Activated naive CD4-positive, alpha-beta T cell treated with anti-CD3 and anti-CD28 coated beads, Interleukin-2, amount 10 ng/mL, durations not matched to agents 7 days and 5 days (primary cell): ENCODE measurements at regions not wholly inside any gene's neighbourhood (a gene's known extent, or its start where the extent isn't known, plus 50 kb on each side); places are given as distances from the start of the nearest gene placed in this dataset.
"Not testable (repeated sequence)": the region's sequence is repeated elsewhere in the genome, so short reads cannot be mapped to it uniquely, and the experiment has no call there.

Experiments used
- CTCF ChIA-PET: fragments of 350-600 bp; sonication (Branson Sonifier 250); formaldehyde crosslinking; loops from one replicate; lab custom pipeline; 2021; ENCODE audit warnings: antibody characterized with exemption; lab: Charles Lee
- DNase-seq: peaks from one replicate; pipeline ENCODE4 v3.0.0-alpha.2; 2020
- H3K27ac Mint-ChIP-seq: one replicate; pipeline ENCODE4 v1.8.0; 2021; ENCODE audit warnings: mild to moderate bottlenecking, moderate library complexity, mixed read lengths
- H3K27me3 Mint-ChIP-seq: one replicate; pipeline ENCODE4 v1.8.0; 2021; ENCODE audit warnings: mild to moderate bottlenecking, mixed read lengths
- H3K36me3 Mint-ChIP-seq: one replicate; pipeline ENCODE4 v1.8.0; 2021; ENCODE audit warnings: mixed read lengths
- H3K4me1 Mint-ChIP-seq: one replicate; pipeline ENCODE4 v1.8.0; 2021; ENCODE audit warnings: mixed read lengths
- H3K4me3 Mint-ChIP-seq: one replicate; pipeline ENCODE4 v1.8.0; 2021; ENCODE audit warnings: mild to moderate bottlenecking, moderate library complexity, mixed read lengths
- H3K9me3 Mint-ChIP-seq: one replicate; pipeline ENCODE4 v1.8.0; 2021; ENCODE audit warnings: mixed read lengths

DNA sequence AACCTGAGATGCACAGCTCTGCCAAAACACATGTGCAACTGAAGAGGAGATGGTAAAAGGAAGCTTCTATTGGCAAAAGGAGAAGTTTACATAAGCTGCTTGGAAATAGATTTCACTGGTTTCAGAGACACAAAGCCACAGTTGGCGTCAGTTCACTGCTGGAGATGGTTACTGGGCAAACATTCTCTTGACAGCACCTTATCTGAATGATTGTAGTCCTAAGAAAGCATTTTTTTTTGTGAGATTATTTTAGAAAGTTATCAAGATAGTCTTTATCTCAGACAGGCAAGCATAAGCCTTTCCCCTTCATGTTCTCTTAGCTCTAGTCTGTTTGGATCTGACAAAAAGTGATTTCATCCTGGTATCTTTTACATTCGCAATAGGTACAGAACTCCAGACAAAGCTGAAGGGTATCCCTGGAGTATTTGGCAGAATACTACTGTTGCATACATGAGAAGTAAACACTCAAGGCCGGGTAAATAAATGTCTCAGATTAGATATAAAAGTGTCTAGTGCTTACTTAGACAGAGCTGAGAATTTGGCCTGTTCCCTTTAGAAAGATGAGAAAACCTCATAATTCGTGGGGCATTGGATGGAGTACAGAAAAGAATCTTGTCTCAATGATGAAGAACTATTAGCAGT is 1668.0 kb upstream of the NUDT12 start:
- no peak for DNase-seq
- Mint-ChIP-seq H3K4me1 (no peaks in the 10 kb centered on the region), H3K27ac (no peak overlapping the region), H3K4me3 (no peak overlapping the region), H3K9me3 (no peaks in the 10 kb centered on the region), H3K27me3 (no peaks in the 10 kb centered on the region), H3K36me3 (no peaks in the 10 kb centered on the region)
- CTCF ChIA-PET: interaction anchor here (0.6 kb wide), 1 partner anchor 12 kb away, joined by 3 read pairs; no protein-coding TSS in a partner anchor

DNA sequence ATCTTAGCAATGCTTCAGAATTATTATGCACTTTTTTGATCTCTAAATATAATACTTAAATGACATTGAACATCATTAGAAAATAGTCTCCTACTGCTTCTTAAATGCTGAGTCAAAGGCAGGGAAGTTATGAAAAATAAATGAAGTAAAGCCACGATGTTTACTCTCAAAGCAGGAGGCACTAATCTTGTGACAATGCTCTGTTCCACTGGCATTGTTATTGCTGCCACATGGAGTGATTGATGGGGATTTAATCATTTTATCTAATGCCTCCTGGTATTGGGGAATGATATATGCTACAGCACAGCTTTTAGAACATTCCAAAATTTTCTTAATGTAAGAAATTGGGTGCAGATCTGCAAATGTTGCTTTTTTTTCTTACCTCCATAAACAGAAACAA is 1655.4 kb upstream of the NUDT12 start:
- no peak overlapping the region for H3K4me3 Mint-ChIP-seq
- CTCF ChIA-PET: no interaction called here
- no peak overlapping the region for H3K27ac Mint-ChIP-seq
- DNase-seq: no peak
- no peaks in the 10 kb centered on the region for H3K4me1 Mint-ChIP-seq
- no peaks in the 10 kb centered on the region for H3K27me3 Mint-ChIP-seq
- no peaks in the 10 kb centered on the region for H3K36me3 Mint-ChIP-seq
- H3K9me3 Mint-ChIP-seq: peaks cover 16% of the 10 kb centered on the region

- Mint-ChIP-seq H3K27me3 (no peaks in the 10 kb centered on the region), H3K27ac (no peak overlapping the region), H3K4me1 (no peaks in the 10 kb centered on the region), H3K9me3 (peaks cover 14% of the 10 kb centered on the region), H3K36me3 (no peaks in the 10 kb centered on the region), H3K4me3 (no peak overlapping the region)
- CTCF ChIA-PET: no interaction called here
- no peak for DNase-seq
Measured at GRCh38 chr5:105213078-105213477, 1650.5 kb upstream of the NUDT12 start.

DNA sequence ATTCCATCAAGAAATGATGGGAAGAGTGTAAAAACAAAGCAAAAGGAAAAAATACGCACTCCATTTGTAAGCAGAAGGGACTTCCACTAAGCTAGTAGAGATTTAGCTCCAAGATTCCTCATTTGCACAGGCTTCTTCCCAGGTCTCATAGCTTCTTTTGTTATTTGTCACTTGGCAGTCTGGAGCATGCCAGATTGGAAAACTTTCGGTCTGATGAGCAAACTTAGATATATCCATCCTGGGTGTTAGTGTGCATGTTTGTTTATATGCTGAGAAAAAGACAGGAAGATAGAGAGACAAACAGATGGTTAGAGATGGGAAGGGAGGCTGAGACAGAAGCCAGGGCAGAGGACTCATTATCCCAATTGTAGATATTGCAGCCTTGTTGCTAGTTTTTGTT is 1644.5 kb upstream of the NUDT12 start:
- no peaks in the 10 kb centered on the region for H3K36me3 Mint-ChIP-seq
- CTCF ChIA-PET: no interaction called here
- no peaks in the 10 kb centered on the region for H3K27me3 Mint-ChIP-seq

DNA sequence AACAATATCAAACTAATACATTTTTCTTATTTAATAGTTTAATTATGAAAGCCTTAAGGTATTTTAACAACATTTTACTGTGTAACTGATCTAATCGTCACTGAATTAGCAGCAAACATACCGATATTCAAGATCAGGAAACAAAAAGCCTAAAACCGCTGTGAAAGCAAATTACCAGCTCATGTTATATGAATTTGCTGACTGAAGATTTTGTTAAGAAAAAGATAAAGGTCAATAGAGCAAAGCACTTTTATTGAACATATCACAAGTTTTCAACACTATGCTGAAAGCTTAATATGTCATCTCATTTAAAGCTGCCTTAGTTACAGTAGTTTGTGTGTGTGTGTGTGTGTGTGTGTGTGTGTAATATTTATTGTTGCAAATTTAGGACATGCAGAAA is 1634.9 kb upstream of the NUDT12 start:
- no peak for DNase-seq
- no peaks in the 10 kb centered on the region for H3K36me3 Mint-ChIP-seq
- CTCF ChIA-PET: no interaction called here
- peaks cover 17% of the 10 kb centered on the region for H3K9me3 Mint-ChIP-seq
- no peak overlapping the region for H3K27ac Mint-ChIP-seq
- H3K4me1 Mint-ChIP-seq: no peaks in the 10 kb centered on the region
- H3K4me3 Mint-ChIP-seq: no peak overlapping the region
- H3K27me3 Mint-ChIP-seq: no peaks in the 10 kb centered on the region

More for the DNA sequence above, 1644.5 kb upstream of the NUDT12 start:
- DNase-seq: no peak
- H3K27ac Mint-ChIP-seq: no peak overlapping the region
- H3K4me3 Mint-ChIP-seq: no peak overlapping the region
- peaks cover 6% of the 10 kb centered on the region for H3K9me3 Mint-ChIP-seq
- no peaks in the 10 kb centered on the region for H3K4me1 Mint-ChIP-seq

DNA sequence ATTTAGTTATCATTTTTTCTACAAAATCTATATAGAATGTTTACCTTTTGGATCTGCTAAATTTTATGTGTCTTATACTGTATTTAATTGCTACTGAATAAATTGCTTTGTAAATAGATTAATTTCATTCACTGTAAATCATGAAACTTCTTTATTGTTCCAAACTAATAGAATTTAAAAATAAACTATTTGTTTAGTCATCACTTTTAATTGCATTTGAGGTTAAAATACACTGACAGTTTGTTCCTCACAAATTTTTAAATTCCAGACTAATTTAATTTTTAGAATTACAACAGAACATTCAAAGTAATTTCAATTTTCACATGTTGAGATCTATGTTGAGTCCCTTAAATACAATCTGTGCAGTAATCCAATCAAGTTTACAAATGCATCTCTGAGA is 1633.2 kb upstream of the NUDT12 start:
- Mint-ChIP-seq H3K4me1 (no peaks in the 10 kb centered on the region), H3K9me3 (peaks cover 7% of the 10 kb centered on the region), H3K27me3 (no peaks in the 10 kb centered on the region), H3K4me3 (no peak overlapping the region), H3K27ac (no peak overlapping the region), H3K36me3 (no peaks in the 10 kb centered on the region)
- DNase-seq: no peak
- CTCF ChIA-PET: no interaction called here

- no peak for DNase-seq
- H3K36me3 Mint-ChIP-seq: no peaks in the 10 kb centered on the region
- H3K27ac Mint-ChIP-seq: no peak overlapping the region
- no peaks in the 10 kb centered on the region for H3K27me3 Mint-ChIP-seq
- CTCF ChIA-PET: no interaction called here
- H3K9me3 Mint-ChIP-seq: peaks cover 6% of the 10 kb centered on the region
- no peaks in the 10 kb centered on the region for H3K4me1 Mint-ChIP-seq
- H3K4me3 Mint-ChIP-seq: no peak overlapping the region
Measured at GRCh38 chr5:105172918-105173317, 1610.3 kb upstream of the NUDT12 start.

DNA sequence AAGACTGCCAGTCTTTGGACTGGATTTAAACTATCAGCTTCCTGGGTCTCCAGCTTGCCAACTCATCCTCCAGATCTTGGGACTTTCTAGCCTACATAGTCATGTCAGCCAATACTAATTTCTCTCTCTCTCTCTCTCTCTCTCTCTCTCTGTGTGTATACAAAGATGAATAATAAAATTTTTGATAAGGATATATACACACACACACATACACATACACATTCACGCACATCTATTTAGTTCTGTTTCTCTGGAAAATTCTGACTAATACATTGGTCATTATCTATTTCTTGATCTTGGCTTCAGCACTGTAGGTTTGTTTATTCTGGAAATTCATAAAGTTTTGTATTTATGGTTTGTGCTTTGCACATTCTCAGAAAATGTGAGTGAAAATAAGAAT is 1606.2 kb upstream of the NUDT12 start:
- Mint-ChIP-seq H3K9me3 (peaks cover 10% of the 10 kb centered on the region), H3K4me3 (no peak overlapping the region), H3K27ac (no peak overlapping the region), H3K36me3 (no peaks in the 10 kb centered on the region), H3K27me3 (no peaks in the 10 kb centered on the region), H3K4me1 (no peaks in the 10 kb centered on the region)
- CTCF ChIA-PET: no interaction called here
- no peak for DNase-seq

DNA sequence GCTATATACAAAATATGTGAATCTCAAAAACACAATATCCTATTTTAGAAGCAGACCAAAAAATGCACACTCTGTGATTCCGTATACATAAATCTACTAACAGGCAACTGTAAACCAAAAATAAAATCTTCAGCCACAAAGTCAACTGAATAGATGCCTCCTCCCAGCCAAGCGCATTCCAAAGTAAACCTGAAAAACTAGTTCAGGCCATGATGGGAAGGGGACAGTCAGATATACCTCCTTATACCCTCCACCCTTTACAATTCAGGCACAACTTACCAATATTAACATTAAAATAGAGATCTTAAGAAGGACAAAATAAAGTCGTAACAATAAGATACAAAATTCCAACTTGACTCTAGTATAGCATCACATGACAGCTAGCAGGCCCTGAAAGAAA is 1604.5 kb upstream of the NUDT12 start:
- Mint-ChIP-seq H3K9me3 (peaks cover 17% of the 10 kb centered on the region), H3K36me3 (no peaks in the 10 kb centered on the region), H3K27me3 (no peaks in the 10 kb centered on the region), H3K4me3 (no peak overlapping the region), H3K27ac (no peak overlapping the region), H3K4me1 (no peaks in the 10 kb centered on the region)
- CTCF ChIA-PET: no interaction called here
- no peak for DNase-seq

DNA sequence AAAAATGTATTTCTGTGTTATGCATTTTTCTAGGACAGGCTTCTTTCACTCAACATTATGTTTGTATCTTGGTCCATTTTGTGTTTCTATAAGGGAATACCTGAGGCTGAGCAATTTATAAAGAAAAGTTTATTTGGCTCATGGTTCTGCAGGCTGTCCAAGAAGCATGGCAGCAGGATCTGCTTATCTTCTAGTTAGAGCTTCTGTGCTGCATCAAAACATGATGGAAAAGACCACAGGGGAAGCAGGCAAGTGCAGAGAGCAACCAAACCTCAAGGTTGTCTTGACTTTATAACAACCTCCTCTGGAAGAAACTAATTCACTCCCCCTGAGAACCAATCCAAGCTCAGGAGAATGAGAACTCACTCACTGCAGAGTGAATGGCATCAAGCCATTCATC is 1601.0 kb upstream of the NUDT12 start:
- CTCF ChIA-PET: no interaction called here
- Mint-ChIP-seq H3K9me3 (peaks cover 23% of the 10 kb centered on the region), H3K27me3 (no peaks in the 10 kb centered on the region), H3K36me3 (no peaks in the 10 kb centered on the region), H3K4me1 (no peaks in the 10 kb centered on the region), H3K27ac (no peak overlapping the region), H3K4me3 (no peak overlapping the region)
- DNase-seq: no peak

DNA sequence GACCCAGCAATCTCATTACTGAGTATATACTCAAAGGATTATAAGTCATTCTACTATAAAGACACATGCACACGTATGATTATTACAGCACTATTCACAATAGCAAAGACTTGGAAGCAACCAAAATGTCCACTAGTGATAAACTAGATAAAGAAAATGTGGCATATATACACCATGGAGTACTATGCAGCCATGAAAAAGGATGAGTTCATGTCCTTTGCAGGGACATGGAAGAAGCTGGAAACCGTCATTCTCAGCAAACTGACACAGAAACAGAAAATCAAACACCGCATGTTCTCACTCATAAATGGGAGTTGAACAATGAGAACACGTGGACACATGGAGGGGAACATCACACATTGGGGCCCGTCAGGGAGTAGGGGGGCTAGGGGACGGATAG is 1600.0 kb upstream of the NUDT12 start:
- H3K27ac Mint-ChIP-seq, CTCF ChIA-PET, H3K27me3 Mint-ChIP-seq, H3K4me3 Mint-ChIP-seq, H3K4me1 Mint-ChIP-seq, H3K36me3 Mint-ChIP-seq, DNase-seq: not testable (repeated sequence)
- peaks cover 22% of the 10 kb centered on the region for H3K9me3 Mint-ChIP-seq

- no peaks in the 10 kb centered on the region for H3K27me3 Mint-ChIP-seq
- no peak overlapping the region for H3K4me3 Mint-ChIP-seq
- no peaks in the 10 kb centered on the region for H3K4me1 Mint-ChIP-seq
- H3K36me3 Mint-ChIP-seq: no peaks in the 10 kb centered on the region
- H3K9me3 Mint-ChIP-seq: peaks cover 28% of the 10 kb centered on the region
- DNase-seq: no peak
- CTCF ChIA-PET: no interaction called here
- no peak overlapping the region for H3K27ac Mint-ChIP-seq
Measured at GRCh38 chr5:105158526-105158925, 1595.9 kb upstream of the NUDT12 start.

DNA sequence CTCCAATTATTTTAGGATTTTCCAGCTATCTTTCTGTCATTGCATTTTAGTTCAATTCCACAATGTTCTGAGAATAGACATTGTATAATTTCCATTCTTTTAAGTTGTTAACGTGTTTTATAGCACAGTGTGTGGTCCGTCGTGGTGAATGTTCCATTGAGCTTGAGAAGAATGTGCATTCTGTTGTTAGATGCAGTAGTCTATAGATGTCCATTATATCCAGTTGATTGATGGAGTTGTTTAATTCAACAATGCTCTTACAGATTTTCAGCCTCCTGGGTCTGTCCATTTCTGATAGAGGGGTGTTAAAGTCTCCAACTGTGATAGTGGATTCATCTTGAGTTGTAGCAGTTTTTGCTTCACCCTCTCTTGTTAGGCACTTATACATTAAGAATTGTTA is 1587.7 kb upstream of the NUDT12 start:
- Mint-ChIP-seq H3K27ac (no peak overlapping the region), H3K36me3 (no peaks in the 10 kb centered on the region), H3K4me3 (no peak overlapping the region), H3K27me3 (no peaks in the 10 kb centered on the region), H3K9me3 (peaks cover 11% of the 10 kb centered on the region), H3K4me1 (no peaks in the 10 kb centered on the region)
- no peak for DNase-seq
- CTCF ChIA-PET: no interaction called here

DNA sequence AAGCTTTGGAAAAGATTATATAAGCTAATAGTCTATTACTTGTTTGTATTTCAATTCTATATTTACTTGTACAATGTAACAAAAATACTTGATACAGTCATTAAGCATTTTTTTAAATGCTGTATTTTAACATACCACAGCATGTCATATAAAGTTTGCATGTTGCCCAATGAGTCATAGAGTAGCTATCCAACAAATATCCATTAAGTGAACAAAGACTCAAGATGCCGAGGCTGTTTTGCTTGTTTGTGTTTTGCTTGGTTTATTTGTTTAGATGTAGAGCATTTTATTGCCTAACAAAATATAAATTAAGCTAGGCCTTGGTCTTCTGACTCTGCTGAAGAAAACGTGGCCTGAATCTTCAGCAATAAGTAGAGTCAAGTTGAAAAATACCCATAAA is 1584.3 kb upstream of the NUDT12 start:
- CTCF ChIA-PET: no interaction called here
- peaks cover under 1% of the 10 kb centered on the region for H3K9me3 Mint-ChIP-seq
- no peak overlapping the region for H3K27ac Mint-ChIP-seq
- H3K4me1 Mint-ChIP-seq: no peaks in the 10 kb centered on the region
- no peak overlapping the region for H3K4me3 Mint-ChIP-seq
- no peak for DNase-seq
- no peaks in the 10 kb centered on the region for H3K27me3 Mint-ChIP-seq
- H3K36me3 Mint-ChIP-seq: no peaks in the 10 kb centered on the region

- CTCF ChIA-PET: no interaction called here
- Mint-ChIP-seq H3K4me1 (no peaks in the 10 kb centered on the region), H3K27ac (no peak overlapping the region), H3K4me3 (no peak overlapping the region), H3K27me3 (no peaks in the 10 kb centered on the region), H3K36me3 (no peaks in the 10 kb centered on the region), H3K9me3 (no peaks in the 10 kb centered on the region)
- DNase-seq: no peak
Measured at GRCh38 chr5:105145152-105145551, 1582.6 kb upstream of the NUDT12 start.

DNA sequence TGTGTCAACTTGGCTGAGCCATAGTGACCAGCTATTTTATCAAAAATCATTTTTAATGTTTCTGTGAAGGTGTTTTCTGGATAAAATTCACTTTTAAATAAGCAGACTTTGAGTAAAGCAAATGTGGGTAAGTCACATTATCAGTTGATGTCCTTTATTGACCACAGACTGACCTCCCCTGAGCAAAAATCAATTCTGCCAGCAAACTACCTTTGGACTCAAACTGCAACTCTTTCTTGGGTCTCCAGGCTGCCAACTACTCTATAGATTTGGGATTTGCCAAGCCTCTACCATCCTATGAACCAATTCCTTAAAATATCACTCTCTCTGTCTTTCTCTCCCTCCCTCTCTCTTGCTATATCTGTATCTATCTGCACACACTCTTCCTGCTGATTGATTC is 1571.7 kb upstream of the NUDT12 start:
- H3K4me3 Mint-ChIP-seq: no peak overlapping the region
- no peaks in the 10 kb centered on the region for H3K27me3 Mint-ChIP-seq
- H3K9me3 Mint-ChIP-seq: peaks cover 12% of the 10 kb centered on the region
- no peak for DNase-seq
- H3K27ac Mint-ChIP-seq: no peak overlapping the region
- CTCF ChIA-PET: no interaction called here
- H3K36me3 Mint-ChIP-seq: no peaks in the 10 kb centered on the region
- H3K4me1 Mint-ChIP-seq: no peaks in the 10 kb centered on the region
